ENCODE measurements at regions not wholly inside any gene's neighbourhood (a gene's known extent, or its start where the extent isn't known, plus 50 kb on each side); places are given as distances from the start of the nearest gene placed in this dataset.
A peak's percentile ranks its signal among the peaks of the same experiment; 100 is the strongest.

GRCh38 chr5:135251093-135251492 is 147.9 kb downstream of the MACROH2A1 start:
- no CpG with 5 or more reads among the region's 8 CpGs for WGBS (ENCODE audit: extremely low coverage, insufficient read length, low lambda C conversion rate)
- Mint-ChIP-seq H3K36me3 (ENCODE audit: insufficient read depth in 1 of 3, low read depth in 3 of 3) (no peaks in the 10 kb centered on the region), H3K4me1 (peaks cover 8 to 11% of the 10 kb centered on the region in 2 experiments), H3K27ac (no peak overlapping the region), H3K27me3 (ENCODE audit: low read depth) (peaks cover 14% of the 10 kb centered on the region), H3K4me3 (no peak overlapping the region), H3K9me3 (no peaks in the 10 kb centered on the region)
- no peak overlapping the region for H4K8ac ChIP-seq (replicated peaks; ENCODE audit: insufficient read length, low read depth, low read length)
- no peak overlapping the region for H3K4ac ChIP-seq (ENCODE audit: low read depth, low read length)
- H3K23ac ChIP-seq (ENCODE audit: insufficient read length, low read depth, low read length) = no peak overlapping the region
- no peak overlapping the region for H3K9ac ChIP-seq (ENCODE audit: extremely low read depth, insufficient read length, low read length)
- no peaks in the 10 kb centered on the region for H3K23me2 ChIP-seq (ENCODE audit: insufficient read length, low read depth, low read length, poor library complexity, severe bottlenecking)
- no peak overlapping the region for H2BK5ac ChIP-seq (ENCODE audit: insufficient read length, low read length)
- no peaks in the 10 kb centered on the region for H3K79me2 ChIP-seq (ENCODE audit: insufficient read depth, low read length)
- H2AK5ac ChIP-seq (ENCODE audit: insufficient read length, low read length) = no peak overlapping the region
- H4K20me1 ChIP-seq (ENCODE audit: control insufficient read depth, insufficient read depth, insufficient read length) = no peaks in the 10 kb centered on the region
- 0 out of 2 replicates have a peak, but pooled peaks cover 2% of the 10 kb centered on the region for H3K27me3 ChIP-seq (ENCODE audit: insufficient read depth, low read length)
- no peak overlapping the region for H3K56ac ChIP-seq (ENCODE audit: insufficient read length, low read depth, low read length)
- no peaks in the 10 kb centered on the region for H3K4me1 ChIP-seq (ENCODE audit: insufficient read depth, low read length)
- H2BK120ac ChIP-seq (ENCODE audit: low read depth, low read length, poor library complexity, severe bottlenecking) = no peak overlapping the region
- no peak overlapping the region for H3K27ac ChIP-seq (ENCODE audit: insufficient read length, low read depth, low read length)
- H4K91ac ChIP-seq (ENCODE audit: insufficient read length, low read depth, low read length) = no peak overlapping the region
- no peak overlapping the region for H2BK12ac ChIP-seq (ENCODE audit: insufficient read length, low read depth, low read length)
- no peak overlapping the region for H3K18ac ChIP-seq (ENCODE audit: insufficient read length, low read depth, low read length)
- H2AFZ ChIP-seq (ENCODE audit: low read length) = no peak overlapping the region
- no peak overlapping the region for H3K4me2 ChIP-seq (ENCODE audit: insufficient read depth, insufficient read length, low read length)
- no peaks in the 10 kb centered on the region for H3K79me1 ChIP-seq (ENCODE audit: insufficient read depth, low read depth, low read length, poor library complexity, severe bottlenecking)
- H2BK15ac ChIP-seq (ENCODE audit: low read depth, low read length) = no peak overlapping the region
- H4K5ac ChIP-seq (ENCODE audit: insufficient read length, low read depth, low read length) = no peak overlapping the region
- H3K9me3 ChIP-seq (ENCODE audit: control insufficient read depth, low read depth, low read length) = no peaks in the 10 kb centered on the region
- no peak overlapping the region for H3T11ph ChIP-seq (ENCODE audit: low read length)
- TF ChIP-seq CTCF (conservative IDR thresholded peaks at IDR 0.05) = no peak
- no peak overlapping the region for H2BK20ac ChIP-seq (ENCODE audit: low read depth, low read length, poor library complexity, severe bottlenecking)
- H3K14ac ChIP-seq (ENCODE audit: insufficient read depth, low read length) = no peak overlapping the region
- peak; percentile 10 for DNase-seq
